OCI-LY7 (cell line): ENCODE measurements at regions not wholly inside any gene's neighbourhood (a gene's known extent, or its start where the extent isn't known, plus 50 kb on each side); places are given as distances from the start of the nearest gene placed in this dataset.

Experiments
- EZH2phosphoT487 ChIP-seq: fragments of 200-600 bp; sonication (generic); IDR thresholded peaks from 2 replicates; pipeline ENCODE4 v1.6.1; 2018; ENCODE audit warnings: low read depth, borderline replicate concordance, mild to moderate bottlenecking, mixed run types, antibody characterized with exemption, low read length, moderate library complexity, mixed read lengths
- TF ChIP-seq, protein P1 (sequence below): fragments of 200-600 bp; sonication (generic); conservative IDR thresholded peaks from 2 replicates; pipeline ENCODE4 v1.5.1; 2014; ENCODE audit warnings: mild to moderate bottlenecking, antibody characterized with exemption, low read length, moderate library complexity, mixed read lengths

DNA sequence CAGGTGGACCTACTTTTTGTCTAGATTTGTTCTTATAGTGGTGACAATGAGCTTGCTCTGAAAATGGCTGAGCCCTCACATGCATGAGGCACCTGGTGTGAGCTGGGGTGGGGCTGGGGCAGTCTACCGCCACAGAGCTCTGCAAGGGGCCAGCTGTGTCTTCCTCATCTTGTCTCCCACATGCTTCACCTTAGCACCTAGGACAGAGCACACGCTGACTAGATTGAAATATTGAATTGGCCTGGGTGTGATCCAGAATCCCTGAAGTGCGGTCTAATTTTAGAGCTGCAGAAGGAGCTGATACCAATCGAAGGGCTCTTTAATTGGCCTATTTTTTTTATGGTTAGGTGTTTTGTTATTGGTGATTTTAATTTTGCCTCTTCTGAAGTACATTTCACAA lies 126.1 kb upstream of the NFIB start:
- TF ChIP-seq, protein P1, sequence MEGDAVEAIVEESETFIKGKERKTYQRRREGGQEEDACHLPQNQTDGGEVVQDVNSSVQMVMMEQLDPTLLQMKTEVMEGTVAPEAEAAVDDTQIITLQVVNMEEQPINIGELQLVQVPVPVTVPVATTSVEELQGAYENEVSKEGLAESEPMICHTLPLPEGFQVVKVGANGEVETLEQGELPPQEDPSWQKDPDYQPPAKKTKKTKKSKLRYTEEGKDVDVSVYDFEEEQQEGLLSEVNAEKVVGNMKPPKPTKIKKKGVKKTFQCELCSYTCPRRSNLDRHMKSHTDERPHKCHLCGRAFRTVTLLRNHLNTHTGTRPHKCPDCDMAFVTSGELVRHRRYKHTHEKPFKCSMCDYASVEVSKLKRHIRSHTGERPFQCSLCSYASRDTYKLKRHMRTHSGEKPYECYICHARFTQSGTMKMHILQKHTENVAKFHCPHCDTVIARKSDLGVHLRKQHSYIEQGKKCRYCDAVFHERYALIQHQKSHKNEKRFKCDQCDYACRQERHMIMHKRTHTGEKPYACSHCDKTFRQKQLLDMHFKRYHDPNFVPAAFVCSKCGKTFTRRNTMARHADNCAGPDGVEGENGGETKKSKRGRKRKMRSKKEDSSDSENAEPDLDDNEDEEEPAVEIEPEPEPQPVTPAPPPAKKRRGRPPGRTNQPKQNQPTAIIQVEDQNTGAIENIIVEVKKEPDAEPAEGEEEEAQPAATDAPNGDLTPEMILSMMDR, result no peak
- no peak for TF ChIP-seq EZH2phosphoT487
